ENCODE measurements at regions not wholly inside any gene's neighbourhood (a gene's known extent, or its start where the extent isn't known, plus 50 kb on each side); places are given as distances from the start of the nearest gene placed in this dataset.

DNA sequence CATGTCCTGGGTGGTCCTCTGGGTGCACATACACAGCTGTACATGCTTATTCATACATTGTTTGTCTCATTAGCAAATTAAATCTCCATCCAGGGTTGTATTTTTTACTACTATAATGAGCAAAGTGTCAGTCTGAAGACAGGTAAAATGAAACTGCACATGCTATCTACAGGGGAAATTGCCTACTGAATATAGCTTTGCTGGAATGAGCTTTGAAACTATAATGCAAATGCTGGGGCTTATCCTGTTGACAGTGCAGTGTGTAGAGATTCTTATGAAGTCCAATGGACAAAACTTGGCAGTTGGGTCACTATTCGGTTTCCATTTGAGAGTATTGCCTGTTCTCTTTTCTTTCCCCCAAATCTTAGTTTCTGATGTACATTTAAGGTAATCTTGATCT is 292.8 kb upstream of the LRP1B start:
- H3K4me2 ChIP-seq (replicated peaks; ENCODE audit: low read depth, low read length, poor library complexity, severe bottlenecking) = no peak overlapping the region
- no peak overlapping the region for H3K9ac ChIP-seq (ENCODE audit: low read length)
- DNase-seq (no peak), ATAC-seq (ENCODE audit: low read depth) (no peak)
- no peaks in the 10 kb centered on the region for H3K27me3 ChIP-seq (replicated peaks in 1 of 4; ENCODE audit: control extremely low read depth in 1 of 4, control insufficient read depth in 3 of 4, insufficient read depth in 4 of 4, low read length in 3 of 4)
- H3K36me3 ChIP-seq (replicated peaks in 1 of 2; ENCODE audit: control extremely low read depth in 1 of 2, control insufficient read depth in 1 of 2, extremely low read depth in 1 of 2, insufficient read depth in 2 of 2, low read length in 1 of 2) = no peaks in the 10 kb centered on the region
- no peak overlapping the region for H3K27ac ChIP-seq (ENCODE audit: low read length in 2 of 2)
- CTCF ChIA-PET = no interaction called here
- H4K20me1 ChIP-seq (ENCODE audit: control insufficient read depth, insufficient read depth, low read length, poor library complexity, severe bottlenecking) = no peaks in the 10 kb centered on the region
- POLR2A ChIA-PET = no interaction called here
- no peaks in the 10 kb centered on the region for H3K4me1 ChIP-seq (ENCODE audit: control insufficient read depth in 2 of 2, insufficient read depth in 2 of 2, low read length in 2 of 2)
- H3K4me3 Mint-ChIP-seq = no peak overlapping the region
- H3K9me3 ChIP-seq (ENCODE audit: control extremely low read depth in 1 of 3, control insufficient read depth in 2 of 3, insufficient read depth in 1 of 3, low read length in 2 of 3) = no peaks in the 10 kb centered on the region
- intact Hi-C loops (cut with micrococcal nuclease) = no loop called here
- TF ChIP-seq EZH2 (IDR thresholded peaks at IDR 0.05; ENCODE audit: borderline replicate concordance, insufficient read depth, low read depth, low read length, poor library complexity, severe bottlenecking) = no peak
- TF ChIP-seq, protein P1, sequence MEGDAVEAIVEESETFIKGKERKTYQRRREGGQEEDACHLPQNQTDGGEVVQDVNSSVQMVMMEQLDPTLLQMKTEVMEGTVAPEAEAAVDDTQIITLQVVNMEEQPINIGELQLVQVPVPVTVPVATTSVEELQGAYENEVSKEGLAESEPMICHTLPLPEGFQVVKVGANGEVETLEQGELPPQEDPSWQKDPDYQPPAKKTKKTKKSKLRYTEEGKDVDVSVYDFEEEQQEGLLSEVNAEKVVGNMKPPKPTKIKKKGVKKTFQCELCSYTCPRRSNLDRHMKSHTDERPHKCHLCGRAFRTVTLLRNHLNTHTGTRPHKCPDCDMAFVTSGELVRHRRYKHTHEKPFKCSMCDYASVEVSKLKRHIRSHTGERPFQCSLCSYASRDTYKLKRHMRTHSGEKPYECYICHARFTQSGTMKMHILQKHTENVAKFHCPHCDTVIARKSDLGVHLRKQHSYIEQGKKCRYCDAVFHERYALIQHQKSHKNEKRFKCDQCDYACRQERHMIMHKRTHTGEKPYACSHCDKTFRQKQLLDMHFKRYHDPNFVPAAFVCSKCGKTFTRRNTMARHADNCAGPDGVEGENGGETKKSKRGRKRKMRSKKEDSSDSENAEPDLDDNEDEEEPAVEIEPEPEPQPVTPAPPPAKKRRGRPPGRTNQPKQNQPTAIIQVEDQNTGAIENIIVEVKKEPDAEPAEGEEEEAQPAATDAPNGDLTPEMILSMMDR (IDR thresholded peaks at IDR 0.05) = no peak
- H3K27me3 Mint-ChIP-seq = no peaks in the 10 kb centered on the region
- H2AFZ ChIP-seq (ENCODE audit: insufficient read depth, low read depth, low read length, poor library complexity, severe bottlenecking) = no peak overlapping the region
- no CpG with 5 or more reads among the region's 1 CpG for WGBS (ENCODE audit: insufficient coverage)
- no peaks in the 10 kb centered on the region for H3K9me3 Mint-ChIP-seq (ENCODE audit: insufficient read depth)
- H3K27ac Mint-ChIP-seq = no peak overlapping the region
- H3K4me1 Mint-ChIP-seq = no peaks in the 10 kb centered on the region
- H3K4me3 ChIP-seq (ENCODE audit: control extremely low read depth in 1 of 5, extremely low read depth in 1 of 5, insufficient read depth in 1 of 5, low read depth in 2 of 5, low read length in 4 of 5) = no peak overlapping the region
- no peaks in the 10 kb centered on the region for H3K79me2 ChIP-seq (ENCODE audit: control insufficient read depth, insufficient read depth, low read length)

DNA sequence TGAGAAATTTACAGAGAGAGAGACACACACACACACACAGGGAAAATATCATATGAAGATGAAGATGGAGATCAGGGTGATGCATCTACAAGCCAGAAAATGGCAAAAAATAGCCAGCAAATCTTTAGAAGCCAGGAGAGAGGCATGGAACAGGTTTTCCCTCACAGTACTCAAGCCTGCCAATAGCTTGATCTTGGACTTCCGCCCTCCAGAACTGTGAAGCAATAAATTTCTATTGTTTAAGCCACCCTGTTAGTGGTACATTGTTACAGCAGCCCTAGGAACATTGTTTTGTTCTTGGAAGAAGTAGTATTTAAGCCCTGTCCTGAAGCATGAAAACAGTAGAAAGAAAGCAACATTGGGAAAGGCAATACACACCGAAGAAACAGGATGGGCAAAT is 292.0 kb upstream of the LRP1B start:
- H3K4me1 ChIP-seq (ENCODE audit: control insufficient read depth in 2 of 2, insufficient read depth in 2 of 2, low read length in 2 of 2) = no peaks in the 10 kb centered on the region
- intact Hi-C loops (cut with micrococcal nuclease) = no loop called here
- ATAC-seq (ENCODE audit: low read depth) = no peak
- TF ChIP-seq EZH2 (IDR thresholded peaks at IDR 0.05; ENCODE audit: borderline replicate concordance, insufficient read depth, low read depth, low read length, poor library complexity, severe bottlenecking) = no peak
- TF ChIP-seq, protein P1 (IDR thresholded peaks at IDR 0.05) = no peak
- no peak overlapping the region for H3K27ac Mint-ChIP-seq
- ChIA-PET CTCF (no interaction called here), POLR2A (no interaction called here)
- H3K9me3 ChIP-seq (ENCODE audit: control extremely low read depth in 1 of 3, control insufficient read depth in 2 of 3, insufficient read depth in 1 of 3, low read length in 2 of 3) = no peaks in the 10 kb centered on the region
- H3K4me1 Mint-ChIP-seq = no peaks in the 10 kb centered on the region
- no peaks in the 10 kb centered on the region for H3K27me3 Mint-ChIP-seq
- no peak overlapping the region for H3K4me2 ChIP-seq (replicated peaks; ENCODE audit: low read depth, low read length, poor library complexity, severe bottlenecking)
- H3K79me2 ChIP-seq (ENCODE audit: control insufficient read depth, insufficient read depth, low read length) = no peaks in the 10 kb centered on the region
- WGBS (ENCODE audit: insufficient coverage) = 55% methylated on average over 1 of the region's 2 CpGs
- H3K27me3 ChIP-seq (replicated peaks in 1 of 4; ENCODE audit: control extremely low read depth in 1 of 4, control insufficient read depth in 3 of 4, insufficient read depth in 4 of 4, low read length in 3 of 4) = no peaks in the 10 kb centered on the region
- DNase-seq = no peak
- no peaks in the 10 kb centered on the region for H4K20me1 ChIP-seq (ENCODE audit: control insufficient read depth, insufficient read depth, low read length, poor library complexity, severe bottlenecking)
- H3K9me3 Mint-ChIP-seq (ENCODE audit: insufficient read depth) = no peaks in the 10 kb centered on the region
- no peak overlapping the region for H3K27ac ChIP-seq (ENCODE audit: low read length in 2 of 2)
- no peak overlapping the region for H2AFZ ChIP-seq (ENCODE audit: insufficient read depth, low read depth, low read length, poor library complexity, severe bottlenecking)
- no peak overlapping the region for H3K4me3 ChIP-seq (ENCODE audit: control extremely low read depth in 1 of 5, extremely low read depth in 1 of 5, insufficient read depth in 1 of 5, low read depth in 2 of 5, low read length in 4 of 5)
- H3K4me3 Mint-ChIP-seq = no peak overlapping the region
- no peak overlapping the region for H3K9ac ChIP-seq (ENCODE audit: low read length)
- no peaks in the 10 kb centered on the region for H3K36me3 ChIP-seq (replicated peaks in 1 of 2; ENCODE audit: control extremely low read depth in 1 of 2, control insufficient read depth in 1 of 2, extremely low read depth in 1 of 2, insufficient read depth in 2 of 2, low read length in 1 of 2)

All from B cell (primary cell).